Keratinocyte (primary cell): ENCODE measurements at regions not wholly inside any gene's neighbourhood (a gene's known extent, or its start where the extent isn't known, plus 50 kb on each side); places are given as distances from the start of the nearest gene placed in this dataset.

ENCODE experiments used
- EZH2 ChIP-seq: IDR thresholded peaks from one replicate; pipeline ENCODE4 v1.6.1; 2012; ENCODE audit warnings: inconsistent platforms, mild to moderate bottlenecking, low read length, moderate library complexity
- TF ChIP-seq, protein P1 (sequence below), 3 experiments: IDR thresholded peaks in 1 of 3; conservative IDR thresholded peaks in 1 of 3; optimal IDR thresholded peaks in 1 of 3; 2 replicates in 2 of 3; 3 replicates in 1 of 3; pipeline versions ENCODE3 to v1.5.1; 2011; ENCODE audit warnings: low read length in 3 of 3, mild to moderate bottlenecking in 3 of 3, moderate library complexity in 2 of 3, control low read depth in 1 of 3, inconsistent platforms in 1 of 3; ENCODE audit not compliant: insufficient read depth in 2 of 3; ENCODE audit errors: extremely low read depth in 1 of 3

DNA sequence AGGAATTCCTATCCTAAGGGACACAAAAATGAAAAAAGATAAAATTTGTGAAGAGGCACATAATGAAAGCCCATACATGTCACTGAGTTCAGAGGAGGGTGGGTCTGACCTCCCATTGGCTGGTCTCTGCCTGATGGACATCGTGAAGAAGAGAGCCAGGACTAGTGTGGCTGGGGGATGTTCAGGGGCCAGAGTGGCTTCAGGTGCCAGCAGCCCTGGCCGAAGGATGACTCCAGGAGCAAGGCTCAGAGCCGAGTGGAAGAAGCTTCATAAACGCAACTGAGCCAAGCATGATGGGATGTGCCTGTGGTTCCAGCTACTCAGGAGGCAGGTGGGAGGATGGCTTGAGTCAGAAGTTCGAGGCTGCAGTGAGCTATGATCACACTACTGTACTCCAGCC is 56.9 kb upstream of the ATP5PO start:
- TF ChIP-seq, protein P1, sequence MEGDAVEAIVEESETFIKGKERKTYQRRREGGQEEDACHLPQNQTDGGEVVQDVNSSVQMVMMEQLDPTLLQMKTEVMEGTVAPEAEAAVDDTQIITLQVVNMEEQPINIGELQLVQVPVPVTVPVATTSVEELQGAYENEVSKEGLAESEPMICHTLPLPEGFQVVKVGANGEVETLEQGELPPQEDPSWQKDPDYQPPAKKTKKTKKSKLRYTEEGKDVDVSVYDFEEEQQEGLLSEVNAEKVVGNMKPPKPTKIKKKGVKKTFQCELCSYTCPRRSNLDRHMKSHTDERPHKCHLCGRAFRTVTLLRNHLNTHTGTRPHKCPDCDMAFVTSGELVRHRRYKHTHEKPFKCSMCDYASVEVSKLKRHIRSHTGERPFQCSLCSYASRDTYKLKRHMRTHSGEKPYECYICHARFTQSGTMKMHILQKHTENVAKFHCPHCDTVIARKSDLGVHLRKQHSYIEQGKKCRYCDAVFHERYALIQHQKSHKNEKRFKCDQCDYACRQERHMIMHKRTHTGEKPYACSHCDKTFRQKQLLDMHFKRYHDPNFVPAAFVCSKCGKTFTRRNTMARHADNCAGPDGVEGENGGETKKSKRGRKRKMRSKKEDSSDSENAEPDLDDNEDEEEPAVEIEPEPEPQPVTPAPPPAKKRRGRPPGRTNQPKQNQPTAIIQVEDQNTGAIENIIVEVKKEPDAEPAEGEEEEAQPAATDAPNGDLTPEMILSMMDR (optimal IDR thresholded peaks at IDR 0.05 in 1 of 3, IDR thresholded peaks at IDR 0.05 in 1 of 3, conservative IDR thresholded peaks at IDR 0.05 in 1 of 3; ENCODE audit: extremely low read depth in 1 of 3, insufficient read depth in 2 of 3, low read length in 3 of 3) = no peak
- no peak for TF ChIP-seq EZH2
